GM04503 (cell line): ENCODE measurements at regions not wholly inside any gene's neighbourhood (a gene's known extent, or its start where the extent isn't known, plus 50 kb on each side); places are given as distances from the start of the nearest gene placed in this dataset.
"Not testable (repeated sequence)": the region's sequence is repeated elsewhere in the genome, so short reads cannot be mapped to it uniquely, and the experiment has no call there.

ENCODE experiments used
- DNase-seq: peaks from one replicate; pipeline ENCODE4 v3.0.0-alpha.2; 2012; ENCODE audit warnings: low read depth

DNA sequence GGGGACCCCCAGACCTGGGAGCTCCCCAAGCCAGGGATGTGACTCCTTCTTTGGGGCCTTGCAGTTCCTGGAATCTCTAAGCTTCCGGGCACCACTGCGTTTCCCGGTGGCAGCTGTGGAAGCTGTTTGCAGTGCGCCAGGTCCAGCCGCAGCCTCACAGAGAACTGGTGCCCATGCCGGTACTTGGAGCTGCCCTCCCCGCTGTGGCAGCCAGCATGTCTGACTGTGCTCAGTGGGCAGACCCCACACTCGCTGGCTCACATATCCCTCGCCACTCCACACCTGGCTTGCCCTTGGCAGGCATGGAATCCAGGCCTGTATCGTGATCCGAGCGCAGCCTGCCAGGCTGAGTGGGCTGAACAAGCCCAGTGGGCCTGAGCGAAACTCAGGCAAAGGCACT, 753.2 kb upstream of the PCDH20 start:
- no peak for DNase-seq

DNA sequence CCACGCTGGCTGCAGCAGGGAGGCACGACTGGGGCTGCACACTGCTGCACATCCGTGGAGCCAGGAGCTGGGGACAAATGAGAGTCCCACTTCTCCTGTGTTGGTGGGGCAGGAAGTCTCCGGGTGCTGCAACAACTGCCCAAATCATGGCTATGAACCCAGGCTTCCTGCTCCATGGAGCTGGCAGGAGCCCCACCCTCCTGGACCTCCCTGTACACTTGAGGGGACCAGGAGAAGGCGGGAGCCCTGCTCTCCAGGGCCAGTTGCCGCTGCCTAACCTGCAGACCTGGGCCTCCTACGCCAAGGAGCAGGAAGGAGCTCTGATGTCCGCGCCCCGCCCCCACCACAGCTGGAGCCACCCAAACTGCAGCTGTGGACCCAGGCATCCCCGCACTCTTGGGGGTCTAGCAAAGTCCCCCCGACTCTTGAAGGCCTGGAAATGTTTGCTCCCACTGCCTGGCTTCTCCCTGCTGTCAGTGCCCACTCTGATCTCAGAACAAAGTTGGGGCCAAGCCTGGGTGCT, 752.1 kb upstream of the PCDH20 start:
- no peak for DNase-seq

DNA sequence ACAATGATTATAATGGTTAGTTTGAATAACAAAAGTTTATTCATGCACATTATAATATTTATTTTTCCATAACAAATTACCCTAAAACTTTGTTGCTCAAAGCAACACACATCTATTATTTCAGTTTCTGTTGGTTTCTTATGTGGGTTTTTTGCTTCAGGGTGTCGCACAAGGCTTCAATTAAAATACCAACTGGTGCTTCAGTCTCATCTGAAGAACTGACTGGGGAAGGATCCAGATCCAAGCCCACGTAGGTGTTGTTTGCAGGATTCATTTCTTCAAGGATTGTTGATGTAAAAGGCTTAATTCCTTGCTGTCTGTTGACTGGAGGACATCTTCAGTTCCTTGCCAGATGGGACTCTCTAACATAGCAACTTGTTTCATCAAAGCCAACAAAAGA, 747.2 kb upstream of the PCDH20 start:
- DNase-seq, result no peak

DNA sequence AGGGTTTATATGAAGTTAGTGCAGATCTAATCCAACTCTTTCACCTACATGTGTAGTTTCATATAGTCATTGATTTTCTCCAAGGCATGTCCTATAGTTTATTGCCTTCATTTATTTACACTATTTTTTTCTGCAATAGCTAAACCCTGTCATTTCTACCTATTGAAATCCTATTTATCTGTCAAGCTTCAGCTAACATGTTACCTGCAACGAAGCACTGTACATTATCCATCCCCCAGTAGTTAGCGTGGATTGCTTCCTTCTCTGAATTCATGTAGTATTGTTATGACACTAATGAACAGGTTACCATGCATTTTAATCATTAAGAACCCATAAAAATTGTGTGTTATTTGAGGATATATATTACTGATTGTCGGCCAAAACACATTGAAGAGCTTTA, 742.9 kb upstream of the PCDH20 start:
- no peak for DNase-seq

DNA sequence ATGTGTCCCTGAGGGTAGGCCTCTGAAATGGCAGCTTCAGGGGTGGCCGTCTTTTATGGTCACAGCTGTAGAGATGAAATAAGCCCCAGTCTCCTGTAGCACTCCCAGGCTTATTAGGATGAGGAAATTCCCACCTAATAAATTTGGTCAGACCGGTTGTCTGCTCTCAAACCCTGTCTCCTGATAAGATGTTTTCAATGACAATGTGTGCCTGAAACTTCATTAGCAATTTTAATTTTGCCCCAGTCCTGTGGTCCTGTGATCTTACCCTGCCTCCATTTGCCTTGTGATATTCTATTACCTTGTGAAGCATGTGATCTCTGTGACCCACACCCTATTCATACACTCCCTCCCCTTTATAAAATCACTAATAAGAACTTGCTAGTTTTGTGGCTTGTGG, 736.1 kb upstream of the PCDH20 start:
- not testable (repeated sequence) for DNase-seq

DNA sequence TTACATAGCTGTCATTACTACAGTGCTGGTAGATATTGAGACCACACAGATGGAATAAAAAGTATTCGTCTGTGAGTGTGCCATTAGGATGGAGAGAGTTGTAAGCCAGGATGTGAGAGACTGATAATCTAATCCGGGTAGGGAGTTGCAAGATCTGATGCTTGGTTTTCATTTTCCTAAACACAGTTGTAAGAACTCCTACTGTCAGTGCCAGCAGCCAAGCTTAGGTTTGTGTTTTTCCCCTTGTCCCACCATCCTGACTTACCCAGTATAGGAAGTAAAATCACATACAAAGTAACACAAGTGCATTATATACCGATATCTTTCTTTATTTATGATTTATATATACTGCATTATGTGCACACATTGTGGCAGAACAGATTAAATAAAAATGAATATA, 726.4 kb upstream of the PCDH20 start:
- DNase-seq, result no peak

DNA sequence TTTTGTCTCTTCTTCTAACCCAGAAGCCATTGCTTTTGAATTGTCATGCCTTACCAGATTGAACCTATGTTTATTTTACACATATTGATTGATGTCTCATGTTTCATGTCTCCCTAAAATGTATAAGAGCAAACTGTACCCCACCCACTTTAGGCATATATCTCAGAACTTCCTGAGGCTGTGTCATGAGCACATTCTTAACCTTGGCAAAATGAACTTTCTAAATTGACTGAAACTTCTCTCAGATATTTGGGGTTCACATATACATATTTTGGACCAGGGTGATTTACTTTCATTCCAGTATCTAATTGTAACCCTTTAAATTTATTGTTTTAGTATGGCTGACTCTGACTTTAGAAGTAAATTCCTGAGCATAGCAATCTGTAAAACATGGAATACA, 723.9 kb upstream of the PCDH20 start:
- DNase-seq, result no peak

DNA sequence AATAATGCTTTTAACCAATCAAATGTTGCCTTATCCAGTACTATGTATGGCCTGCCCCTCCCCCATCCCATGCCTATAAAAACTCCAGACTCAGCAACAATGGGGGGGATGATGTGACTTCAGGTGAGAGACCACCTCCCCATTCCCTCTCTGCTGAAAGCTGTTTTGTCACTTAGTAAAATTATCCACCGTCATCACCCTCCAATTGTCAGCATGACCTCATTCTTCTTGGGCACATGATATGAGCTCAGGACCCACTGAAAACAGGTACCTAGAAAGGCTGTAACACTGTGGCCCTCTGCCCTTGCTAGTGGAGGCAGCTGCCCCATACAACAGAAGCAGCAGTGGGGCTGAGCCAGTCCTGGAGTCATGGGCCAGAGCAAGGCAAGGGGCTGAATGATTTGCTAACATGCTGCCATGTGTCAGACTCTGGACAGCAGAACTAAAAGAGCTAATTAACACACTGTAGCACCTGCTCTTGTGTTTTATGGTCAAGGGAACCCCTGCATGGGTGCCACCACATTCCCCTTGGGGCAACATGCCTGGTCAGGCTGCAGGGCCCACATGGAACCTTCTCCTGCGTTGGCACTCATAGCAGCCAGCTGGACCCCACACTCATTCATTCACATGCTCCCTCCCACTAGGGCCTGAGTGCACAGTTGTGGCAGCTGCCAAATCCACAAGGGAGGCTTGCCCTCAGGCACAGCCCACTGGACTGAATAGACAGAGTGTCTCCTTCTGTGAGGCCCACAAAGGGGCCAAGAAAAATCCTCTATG, 722.2 kb upstream of the PCDH20 start:
- DNase-seq, result no peak

DNA sequence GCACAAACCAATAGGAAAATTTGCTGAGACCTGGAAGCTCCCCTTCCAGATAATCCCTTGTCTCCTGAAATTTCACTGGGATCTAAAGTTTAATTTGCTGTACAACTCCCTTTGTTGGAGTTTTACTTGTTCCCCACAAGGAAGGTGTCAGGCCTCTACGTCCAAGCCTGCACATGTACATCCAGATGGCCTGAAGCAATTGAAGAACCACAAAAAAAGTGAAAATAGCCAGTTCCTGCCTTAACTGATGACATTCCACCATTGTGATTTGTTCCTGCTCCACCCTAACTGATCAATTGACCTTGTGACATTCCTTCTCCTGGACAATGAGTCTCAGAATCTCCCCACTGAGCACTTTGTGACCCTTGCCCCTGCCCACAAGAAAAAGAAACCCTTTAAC, 716.0 kb upstream of the PCDH20 start:
- no peak for DNase-seq

DNA sequence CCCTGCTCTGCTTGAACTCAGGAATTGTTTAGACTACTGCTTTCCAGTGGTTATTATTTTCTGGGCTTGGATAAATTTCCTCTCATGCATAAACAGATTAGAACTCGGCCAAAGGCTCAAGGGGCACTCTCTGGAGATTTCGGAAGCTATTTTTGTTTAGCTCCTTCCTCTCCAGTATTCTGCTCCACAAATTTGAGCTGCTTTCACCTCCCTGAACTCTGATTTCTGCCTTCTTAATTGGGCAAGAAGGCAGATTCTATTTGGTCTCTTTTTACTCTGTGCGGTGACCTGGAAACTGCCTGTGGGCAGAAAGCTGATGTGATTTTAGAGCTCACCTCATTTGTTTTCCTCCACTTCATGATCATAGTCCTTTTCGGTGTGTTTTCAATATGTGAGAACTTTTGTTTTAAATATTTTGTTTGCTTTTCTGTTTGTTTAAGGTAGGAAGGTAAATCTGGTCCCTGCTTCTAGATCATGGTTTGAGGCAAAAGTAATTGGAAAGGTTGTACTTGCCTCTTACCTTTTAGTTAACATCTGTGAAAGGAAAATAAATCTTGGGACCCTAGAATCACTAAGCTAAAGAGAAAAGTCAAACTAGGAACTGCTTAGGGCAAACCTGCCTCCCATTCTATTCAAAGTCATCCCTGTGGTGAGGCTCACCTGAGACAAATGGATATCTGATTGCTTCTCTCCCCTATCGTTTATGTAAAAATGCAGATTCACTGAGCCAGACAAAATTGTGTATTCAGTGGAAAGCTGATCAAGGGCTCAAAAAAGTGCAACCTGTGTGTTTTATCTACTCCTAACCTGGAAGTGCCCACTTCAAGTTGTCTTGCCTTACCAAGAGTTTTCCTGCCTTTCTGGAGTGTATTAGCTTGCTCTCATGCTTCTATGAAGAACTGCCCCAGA, 714.7 kb upstream of the PCDH20 start:
- no peak for DNase-seq

DNA sequence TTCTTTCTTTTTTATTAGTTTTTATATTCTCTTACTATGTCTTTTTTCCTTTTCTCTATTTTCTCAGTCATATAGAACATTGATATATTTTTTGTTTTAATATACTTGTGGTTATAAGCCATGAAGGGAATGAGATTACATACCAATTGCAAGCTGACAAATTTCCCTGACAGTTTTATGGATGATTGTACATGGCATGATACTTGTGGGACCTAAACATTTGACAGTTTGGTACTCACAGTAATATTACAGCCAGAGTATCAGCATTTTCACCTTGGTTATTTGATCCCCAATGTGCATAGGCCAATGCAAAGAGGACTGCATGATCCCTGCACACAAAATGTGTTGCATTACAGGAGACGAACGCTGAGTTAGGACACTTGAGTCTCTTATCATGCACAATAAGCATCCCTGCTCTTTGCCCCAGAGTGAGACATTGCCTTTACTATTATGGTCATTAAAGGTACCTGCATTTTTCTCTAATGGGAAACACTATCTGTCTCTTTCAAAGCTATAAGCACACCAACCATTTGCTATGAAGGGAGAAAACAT, 713.4 kb upstream of the PCDH20 start:
- no peak for DNase-seq

DNA sequence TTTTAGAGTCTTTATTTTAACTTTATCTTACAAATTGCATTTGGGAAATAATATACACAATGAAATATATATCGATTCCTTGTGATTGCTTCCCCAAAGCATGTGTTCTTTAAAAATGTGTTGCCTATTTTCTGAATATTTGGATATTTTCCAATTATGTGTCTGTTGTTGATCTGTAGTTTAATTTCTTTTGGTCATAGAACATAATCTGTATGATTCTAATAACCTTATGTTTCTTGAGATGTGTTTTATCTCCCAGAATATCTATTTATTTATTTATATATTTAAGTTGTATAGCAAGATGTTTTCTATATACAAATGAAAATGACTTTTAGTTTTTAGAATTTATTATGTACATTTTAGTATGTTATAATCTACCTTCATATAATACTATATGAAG, 710.8 kb upstream of the PCDH20 start:
- DNase-seq, result no peak

DNA sequence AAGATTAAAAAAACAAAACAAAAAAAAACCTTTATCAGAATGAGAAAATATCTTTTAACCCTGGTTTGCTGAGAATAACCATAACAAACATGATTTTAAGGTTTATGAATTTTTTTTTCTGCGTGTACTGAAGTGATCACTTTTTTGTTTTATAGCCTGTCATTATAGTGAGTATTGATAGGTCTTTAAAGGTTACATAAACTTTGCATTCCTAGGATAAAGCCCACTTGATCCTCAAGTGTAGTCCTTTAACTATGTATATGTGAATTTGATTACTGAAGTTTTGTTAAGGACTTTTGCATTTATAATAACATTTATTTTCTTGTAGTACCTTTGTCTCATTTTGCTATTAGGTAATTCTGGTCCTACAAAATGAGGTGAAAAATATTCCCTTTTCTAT, 709.8 kb upstream of the PCDH20 start:
- no peak for DNase-seq

DNA sequence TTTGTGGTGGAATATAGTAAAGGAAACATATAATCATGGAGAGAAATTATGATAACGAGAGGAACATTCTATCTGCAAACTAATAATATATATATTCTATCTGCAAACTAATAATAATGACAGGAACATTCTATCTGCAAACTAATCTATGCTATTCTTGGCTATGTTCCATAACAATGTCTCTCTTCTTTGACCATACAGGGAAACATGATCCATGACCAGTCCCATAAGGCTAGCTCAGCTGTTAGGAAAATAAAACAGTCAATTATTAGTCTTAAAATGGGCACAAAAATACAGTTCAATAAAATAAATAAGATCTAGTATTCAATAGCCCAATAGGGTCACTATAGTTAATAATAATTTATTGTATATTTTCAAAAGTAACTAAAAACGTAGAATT, 707.8 kb upstream of the PCDH20 start:
- DNase-seq, result no peak

DNA sequence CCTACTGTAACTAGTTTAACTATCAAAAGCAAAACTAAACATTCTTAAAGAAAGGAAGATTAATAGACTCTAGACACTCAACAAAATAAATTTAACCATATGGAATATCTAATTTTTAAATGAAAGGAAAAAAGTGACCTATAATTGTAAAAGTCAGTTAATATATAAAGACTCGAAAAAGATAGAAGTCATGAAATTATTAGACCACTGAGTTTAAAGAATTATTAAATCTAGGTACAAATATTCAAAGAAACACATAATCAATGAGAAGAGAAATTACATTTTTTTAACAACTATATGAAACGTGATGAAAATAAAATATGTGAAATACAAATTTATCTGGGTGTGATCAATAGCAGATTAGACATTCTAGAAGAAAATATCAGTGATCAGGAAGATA, 706.8 kb upstream of the PCDH20 start:
- DNase-seq, result no peak

DNA sequence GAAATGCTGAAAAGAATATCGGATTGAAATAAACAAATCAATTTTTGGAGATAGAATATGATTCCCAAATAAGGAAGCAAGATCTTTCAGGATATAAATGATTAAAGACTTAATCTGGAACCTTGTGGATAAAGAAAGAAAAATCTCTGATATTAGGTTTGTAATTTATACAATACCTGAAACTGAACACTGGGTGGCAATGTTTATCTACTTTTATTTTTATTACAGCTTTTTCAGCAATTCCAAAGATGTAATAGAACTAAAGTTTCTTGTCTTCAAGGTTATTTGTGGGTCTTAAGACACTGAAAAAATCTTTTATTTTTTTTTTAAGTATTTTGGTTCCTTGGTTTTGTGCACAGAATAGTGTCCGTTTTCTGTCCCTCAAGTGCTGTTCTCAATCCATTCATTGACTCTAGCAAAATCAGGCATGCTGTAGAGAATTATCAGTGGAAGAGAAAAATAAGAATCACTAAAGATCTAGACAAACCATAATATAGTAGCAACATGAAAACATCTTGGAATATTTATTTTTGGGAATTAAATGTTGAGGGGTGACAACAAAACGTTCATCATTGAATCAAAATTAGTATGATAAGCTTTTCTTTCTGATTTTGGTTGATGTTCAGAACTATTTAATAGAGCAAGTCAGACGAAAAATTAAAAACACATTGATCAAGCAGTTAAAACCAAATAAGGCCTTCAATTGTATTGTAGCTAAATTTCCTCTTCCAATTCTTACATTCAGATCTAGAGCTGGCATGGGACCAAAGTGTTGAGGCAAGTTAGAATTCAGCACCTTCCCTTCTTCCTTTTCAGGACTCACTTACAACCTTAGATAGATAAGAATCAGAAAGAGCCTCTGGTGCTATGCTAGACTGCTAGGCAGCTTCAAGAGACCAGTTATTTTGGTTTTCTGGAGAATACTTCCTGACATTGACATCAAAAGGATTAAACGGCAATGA, 704.4 kb upstream of the PCDH20 start:
- DNase-seq, result no peak

DNA sequence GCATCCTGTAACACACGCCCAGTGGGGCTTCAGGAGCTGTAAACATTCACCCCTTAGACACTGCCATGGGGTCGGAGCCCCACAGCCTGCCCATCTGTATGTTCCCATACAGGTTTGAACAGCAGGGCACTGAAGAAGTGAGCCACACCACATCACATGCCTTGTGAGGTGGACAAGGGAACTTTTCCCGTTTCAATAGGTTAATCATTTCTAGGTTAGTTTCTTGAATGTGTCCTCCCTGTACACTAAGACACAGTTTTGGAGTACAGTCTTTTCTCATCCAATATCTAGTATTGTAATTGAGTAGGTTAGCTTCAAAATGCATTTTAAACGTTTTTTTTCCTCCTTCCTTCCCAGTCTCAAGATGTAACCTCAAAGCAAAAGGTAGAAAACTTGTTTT, 700.2 kb upstream of the PCDH20 start:
- DNase-seq, result no peak

DNA sequence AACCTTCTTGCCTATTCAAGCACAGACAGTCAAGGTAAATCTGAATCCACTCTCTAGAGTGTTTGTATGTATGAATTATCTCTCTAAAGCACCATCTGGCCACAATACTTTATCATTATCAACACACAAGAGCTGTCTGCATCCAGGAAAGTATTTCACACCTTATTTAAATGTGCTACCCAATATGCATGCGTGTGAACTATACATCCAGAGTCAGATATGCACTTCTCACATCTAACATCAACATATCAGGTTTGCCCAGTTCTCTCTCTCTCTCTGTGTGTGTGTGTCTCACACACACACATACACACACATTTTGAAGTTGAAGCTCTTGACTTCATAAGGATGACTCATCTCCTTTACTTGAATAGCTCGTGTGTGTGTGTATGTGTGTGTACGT, 697.5 kb upstream of the PCDH20 start:
- no peak for DNase-seq

DNA sequence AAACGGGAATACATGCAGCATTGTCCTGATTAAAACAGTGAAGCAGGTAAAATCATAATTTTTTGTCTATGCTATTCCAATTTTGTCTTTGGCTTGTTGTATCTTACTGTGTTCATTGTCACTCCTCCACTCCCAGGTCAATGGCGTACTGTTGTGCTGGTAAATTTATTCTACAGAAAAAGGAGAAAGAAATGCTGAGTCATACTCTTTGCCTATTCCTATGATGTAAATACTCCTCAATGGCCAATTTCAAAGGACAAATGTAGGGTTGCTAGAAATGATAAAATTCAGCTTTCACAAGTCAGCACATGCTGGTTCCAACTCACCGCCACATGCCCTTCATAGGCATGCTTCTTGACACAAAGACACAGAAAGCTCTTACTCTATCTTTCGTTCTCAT, 694.4 kb upstream of the PCDH20 start:
- DNase-seq, result no peak

DNA sequence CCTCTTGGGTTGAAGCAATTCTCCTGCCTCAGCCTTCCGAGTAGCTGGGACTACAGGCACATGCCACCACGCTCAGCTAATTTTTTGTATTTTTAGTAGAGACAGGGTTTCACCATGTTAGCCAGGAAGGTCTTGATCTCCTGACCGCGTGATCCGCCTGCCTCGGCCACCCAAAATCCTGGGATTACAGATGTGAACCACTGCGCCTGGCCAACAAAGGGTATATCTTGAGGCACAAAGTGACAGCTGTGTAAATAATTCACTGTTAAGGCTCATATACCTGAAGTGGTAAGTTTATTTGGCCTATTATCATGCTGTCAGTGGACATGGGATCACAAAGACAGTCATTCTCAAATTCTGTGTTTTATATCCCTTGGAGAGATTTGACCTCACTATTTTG, 688.5 kb upstream of the PCDH20 start:
- not testable (repeated sequence) for DNase-seq

DNA sequence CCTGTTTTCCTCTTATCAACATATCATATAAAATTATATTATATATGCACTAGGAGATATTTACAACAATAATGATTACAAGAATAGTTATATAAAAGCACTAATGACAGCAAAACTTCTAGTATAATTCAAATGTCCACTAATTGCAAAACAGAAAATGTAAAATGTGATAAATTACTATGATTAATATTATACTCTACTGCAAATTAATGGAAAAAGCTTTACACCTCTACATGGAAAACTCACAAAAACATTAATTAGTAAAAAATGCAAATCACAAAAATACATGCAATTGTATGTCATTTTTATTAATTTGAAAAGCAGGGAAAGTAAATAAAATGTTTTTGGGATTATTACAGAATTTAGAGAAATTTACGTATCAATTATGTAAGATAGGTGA, 681.0 kb upstream of the PCDH20 start:
- DNase-seq, result no peak

DNA sequence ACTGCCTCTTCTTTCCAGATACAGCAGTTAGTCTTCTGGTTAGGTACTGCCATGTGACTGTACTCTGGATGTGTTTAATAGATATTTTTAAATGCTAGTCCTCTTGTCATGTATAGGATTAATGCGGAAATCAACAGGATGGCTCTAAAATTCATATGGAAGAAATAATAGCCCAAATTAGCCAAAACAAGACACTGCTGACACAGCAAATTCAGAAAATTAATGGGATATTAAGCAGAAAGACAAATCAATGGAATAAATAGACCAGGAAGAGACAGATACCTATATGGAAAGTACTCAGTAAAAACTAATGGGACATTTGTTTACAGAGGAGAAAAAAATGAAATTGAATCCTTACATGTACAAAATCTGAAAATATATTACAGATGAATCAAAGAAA, 679.3 kb upstream of the PCDH20 start:
- no peak for DNase-seq
